ENCODE measurements at regions not wholly inside any gene's neighbourhood (a gene's known extent, or its start where the extent isn't known, plus 50 kb on each side); places are given as distances from the start of the nearest gene placed in this dataset.

DNA sequence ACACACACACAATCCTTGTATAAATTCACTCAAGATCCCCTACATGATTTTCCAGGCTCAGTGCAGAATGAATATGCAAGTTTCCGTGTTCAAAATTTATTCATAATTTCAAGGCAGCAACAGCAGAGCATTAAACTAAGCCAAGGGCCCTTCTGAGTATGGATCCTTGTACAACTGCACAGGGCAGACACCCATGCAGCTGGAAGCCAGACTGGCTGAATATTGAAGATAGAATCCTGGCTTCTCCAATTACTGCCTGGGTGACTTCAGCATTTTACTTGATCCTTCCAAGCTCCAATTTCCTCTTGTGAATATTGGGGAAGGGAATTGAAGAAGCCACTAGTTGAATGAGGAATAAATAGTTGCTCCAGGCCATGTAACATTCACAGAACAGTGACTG lies 267.9 kb upstream of the REG3G start:
- TF ChIP-seq, protein P1, sequence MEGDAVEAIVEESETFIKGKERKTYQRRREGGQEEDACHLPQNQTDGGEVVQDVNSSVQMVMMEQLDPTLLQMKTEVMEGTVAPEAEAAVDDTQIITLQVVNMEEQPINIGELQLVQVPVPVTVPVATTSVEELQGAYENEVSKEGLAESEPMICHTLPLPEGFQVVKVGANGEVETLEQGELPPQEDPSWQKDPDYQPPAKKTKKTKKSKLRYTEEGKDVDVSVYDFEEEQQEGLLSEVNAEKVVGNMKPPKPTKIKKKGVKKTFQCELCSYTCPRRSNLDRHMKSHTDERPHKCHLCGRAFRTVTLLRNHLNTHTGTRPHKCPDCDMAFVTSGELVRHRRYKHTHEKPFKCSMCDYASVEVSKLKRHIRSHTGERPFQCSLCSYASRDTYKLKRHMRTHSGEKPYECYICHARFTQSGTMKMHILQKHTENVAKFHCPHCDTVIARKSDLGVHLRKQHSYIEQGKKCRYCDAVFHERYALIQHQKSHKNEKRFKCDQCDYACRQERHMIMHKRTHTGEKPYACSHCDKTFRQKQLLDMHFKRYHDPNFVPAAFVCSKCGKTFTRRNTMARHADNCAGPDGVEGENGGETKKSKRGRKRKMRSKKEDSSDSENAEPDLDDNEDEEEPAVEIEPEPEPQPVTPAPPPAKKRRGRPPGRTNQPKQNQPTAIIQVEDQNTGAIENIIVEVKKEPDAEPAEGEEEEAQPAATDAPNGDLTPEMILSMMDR (conservative IDR thresholded peaks at IDR 0.05; ENCODE audit: low read length): no peak
- no peak for TF ChIP-seq EZH2phosphoT487 (IDR thresholded peaks at IDR 0.05; ENCODE audit: borderline replicate concordance)

Measured in Loucy (cell line).